NCI-H1694 (cell line): ENCODE measurements at regions not wholly inside any gene's neighbourhood (a gene's known extent, or its start where the extent isn't known, plus 50 kb on each side); places are given as distances from the start of the nearest gene placed in this dataset.

Experiments used
- DNase-seq: peaks from one replicate; lab custom pipeline; 2025; lab: John Stamatoyannopoulos, UW

DNA sequence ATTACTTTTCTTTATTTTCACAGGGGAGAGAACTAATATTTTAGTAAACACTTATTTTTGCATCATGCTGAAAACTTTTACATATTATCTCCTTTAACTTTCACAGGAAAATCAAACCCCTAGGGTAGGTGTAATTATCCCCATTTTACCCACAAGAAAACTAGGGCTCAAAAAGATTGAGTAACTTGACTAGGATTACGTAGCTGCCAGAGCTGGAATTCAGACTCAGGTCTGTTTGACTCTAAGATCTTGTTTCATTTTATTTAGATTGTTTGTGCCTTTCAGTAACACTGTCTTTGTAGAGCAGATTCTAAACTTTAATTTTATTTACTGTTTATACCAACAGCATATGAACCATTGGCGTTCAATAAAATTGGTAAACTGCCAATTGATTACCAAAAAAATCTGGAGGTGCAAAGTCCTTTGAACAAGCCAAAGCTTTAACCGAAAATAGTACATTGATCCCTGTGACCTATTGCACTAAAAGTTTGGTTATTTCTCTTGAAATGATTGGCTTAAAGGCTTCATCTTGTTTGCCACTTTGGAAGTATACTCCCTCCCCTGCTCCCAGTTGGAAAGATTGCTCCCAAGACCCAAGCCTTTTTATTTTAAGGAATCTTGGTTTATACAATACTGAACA, 71.0 kb upstream of the WDR26 start:
- DNase-seq = no peak

DNA sequence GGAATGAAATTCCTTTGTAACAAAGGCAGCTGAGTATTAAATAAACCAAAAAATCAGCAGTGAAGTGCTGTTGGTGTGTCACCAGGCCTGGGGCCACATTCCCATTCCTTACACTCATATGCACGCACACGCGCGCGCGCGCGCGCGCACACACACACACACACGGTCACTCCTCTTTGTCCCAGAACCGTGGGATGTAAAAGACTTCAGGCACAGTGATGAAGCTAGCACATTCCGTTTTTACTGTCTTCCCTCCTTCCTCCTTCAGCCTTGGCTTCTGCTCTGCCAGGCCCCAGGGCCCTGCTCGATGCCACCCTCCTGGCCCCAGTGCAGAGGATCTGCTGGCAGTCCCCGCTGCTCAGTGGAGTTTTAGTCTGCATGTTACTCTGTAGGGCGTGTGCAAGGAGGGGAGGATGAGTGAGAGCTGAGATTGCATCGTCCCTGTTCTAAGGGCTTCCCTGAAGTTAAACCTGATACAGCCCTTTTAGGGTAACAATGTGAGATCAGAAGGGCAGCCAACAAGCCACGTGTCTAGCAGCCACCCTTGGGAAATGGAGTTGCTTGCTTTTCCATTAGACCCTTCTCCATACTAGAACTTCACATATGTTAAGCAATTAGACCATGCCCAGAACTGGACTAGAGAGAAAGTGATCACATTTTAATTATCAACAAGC, 71.7 kb upstream of the WDR26 start:
- DNase-seq = no peak

- DNase-seq = no peak
Observed at GRCh38 chr1:224507771-224508523, 73.3 kb upstream of the WDR26 start.

DNA sequence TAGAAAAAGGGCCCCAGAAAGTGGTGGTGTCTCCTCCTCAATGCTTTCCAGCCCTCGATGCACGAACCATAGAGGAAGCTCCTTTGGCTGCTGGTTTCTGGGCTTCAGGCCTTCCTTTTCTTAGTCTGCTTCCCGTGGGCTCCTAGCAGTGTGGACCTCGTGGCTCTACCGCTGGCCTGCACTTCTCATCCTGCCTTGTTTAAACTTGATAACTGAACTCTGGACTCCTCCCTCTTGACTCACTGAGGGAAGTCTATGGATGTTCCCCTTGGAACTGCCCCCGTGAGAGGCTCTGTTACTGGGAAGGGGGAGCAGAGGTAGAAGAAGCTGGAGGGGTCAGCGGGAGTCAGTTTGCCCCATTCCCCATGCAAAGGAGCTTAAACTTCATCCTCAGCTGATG, 75.3 kb upstream of the WDR26 start:
- DNase-seq = no peak

DNA sequence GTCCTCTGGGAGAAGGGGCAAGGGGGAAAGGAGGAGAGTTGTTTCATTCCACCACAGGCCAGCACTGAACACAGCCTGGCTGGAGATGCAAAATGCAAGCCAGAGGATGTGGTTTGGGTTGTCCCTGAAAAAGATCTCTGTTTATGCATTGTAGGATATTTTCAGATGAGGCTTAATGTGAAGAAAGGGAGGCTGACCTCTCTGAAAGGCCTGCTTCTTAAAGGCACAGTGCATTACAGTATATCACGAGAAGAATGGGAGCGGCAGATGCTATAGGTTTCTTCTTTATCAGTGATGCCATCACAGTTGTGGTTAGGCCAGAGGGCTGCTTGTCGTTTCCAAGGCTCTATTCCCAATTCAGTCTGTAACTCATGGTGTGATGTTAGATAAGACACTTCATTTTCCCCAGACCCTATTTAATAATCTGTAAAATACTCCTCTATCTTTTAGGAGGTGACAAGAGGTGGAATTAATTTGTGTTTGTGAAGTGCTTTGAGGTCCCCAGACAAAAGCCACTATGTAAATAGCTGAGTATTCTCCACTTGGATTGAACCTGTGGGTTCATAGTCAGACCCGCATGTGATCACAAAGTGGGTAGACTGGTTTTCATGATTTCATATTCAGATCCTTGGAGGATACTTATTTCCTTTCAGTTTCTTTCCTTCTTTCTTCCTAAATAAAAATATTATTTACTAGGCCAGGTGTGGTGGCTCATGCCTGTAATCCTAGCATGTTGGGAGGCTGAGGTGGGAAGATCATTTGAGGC, 76.5 kb upstream of the WDR26 start:
- no peak for DNase-seq

DNA sequence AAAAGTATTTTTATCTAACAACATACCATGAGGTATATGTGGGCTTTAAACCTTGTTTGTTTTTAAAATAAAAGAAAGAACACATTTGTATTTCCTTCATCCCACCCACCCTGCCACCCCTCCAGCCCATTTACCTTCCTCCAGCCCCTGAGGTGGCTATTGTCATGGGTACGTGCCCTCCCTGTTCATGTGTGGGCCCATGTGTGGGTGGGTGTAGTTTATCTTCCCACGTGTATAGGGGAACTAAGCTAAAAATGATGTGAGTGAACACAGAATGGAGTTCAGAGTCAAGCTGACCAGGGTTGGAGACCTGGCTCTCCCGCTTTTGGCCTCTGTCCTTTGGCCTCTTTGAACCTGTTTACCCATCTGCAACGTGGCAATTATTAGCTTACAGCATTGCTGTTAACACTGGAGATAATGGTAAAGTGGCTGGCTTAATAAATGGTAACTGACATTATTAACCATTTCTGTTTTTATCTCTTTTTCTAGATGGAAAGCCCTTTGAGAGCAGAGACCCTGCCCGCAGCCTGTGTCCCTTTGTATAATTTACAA, 78.1 kb upstream of the WDR26 start:
- no peak for DNase-seq

GRCh38 chr1:224513383-224513782, 78.8 kb upstream of the WDR26 start:
- DNase-seq = no peak

- DNase-seq = peak; percentile 85
Observed at GRCh38 chr1:224513787-224514209, 79.2 kb upstream of the WDR26 start.

- peak; percentile 55 for DNase-seq
Observed at GRCh38 chr1:224517171-224517570, 82.6 kb upstream of the WDR26 start.

DNA sequence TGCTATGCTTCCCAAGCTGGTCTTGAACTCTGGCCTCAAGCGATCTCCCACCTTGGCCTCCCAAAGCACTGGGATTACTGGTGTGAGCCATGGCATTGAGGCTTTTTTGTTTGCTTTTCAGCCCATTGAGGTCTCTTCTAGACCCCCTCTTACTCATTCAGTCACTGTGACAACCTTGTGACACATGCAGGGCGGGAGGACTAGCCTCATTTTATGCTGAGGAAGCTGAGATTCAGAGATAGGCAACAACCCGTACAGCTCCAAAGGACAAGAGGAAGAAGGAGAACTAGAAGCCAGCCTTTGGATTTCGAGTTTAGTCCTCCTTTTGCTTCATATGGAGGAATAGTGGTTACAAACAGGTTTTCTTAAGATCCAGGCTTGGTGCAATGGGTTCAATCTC, 83.9 kb upstream of the WDR26 start:
- DNase-seq = no peak

DNA sequence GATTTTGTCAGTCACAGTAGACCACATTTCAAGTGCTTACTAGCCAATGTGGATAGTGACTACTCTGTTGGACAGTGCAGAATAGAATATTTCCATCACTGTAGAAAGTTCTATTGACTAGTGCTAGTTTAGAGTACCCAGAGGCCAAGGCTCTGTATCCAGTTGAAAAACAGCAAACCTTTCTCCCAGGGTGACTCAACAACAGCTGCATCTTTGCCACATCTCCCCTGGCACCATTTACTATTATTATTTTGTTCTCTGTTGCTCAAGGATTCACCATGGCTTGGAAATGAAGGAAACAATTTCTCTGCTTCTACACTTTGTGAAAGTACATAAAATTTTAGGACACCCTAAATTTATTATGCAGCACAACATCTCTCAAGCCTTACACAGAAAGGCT, 85.3 kb upstream of the WDR26 start:
- DNase-seq = no peak

DNA sequence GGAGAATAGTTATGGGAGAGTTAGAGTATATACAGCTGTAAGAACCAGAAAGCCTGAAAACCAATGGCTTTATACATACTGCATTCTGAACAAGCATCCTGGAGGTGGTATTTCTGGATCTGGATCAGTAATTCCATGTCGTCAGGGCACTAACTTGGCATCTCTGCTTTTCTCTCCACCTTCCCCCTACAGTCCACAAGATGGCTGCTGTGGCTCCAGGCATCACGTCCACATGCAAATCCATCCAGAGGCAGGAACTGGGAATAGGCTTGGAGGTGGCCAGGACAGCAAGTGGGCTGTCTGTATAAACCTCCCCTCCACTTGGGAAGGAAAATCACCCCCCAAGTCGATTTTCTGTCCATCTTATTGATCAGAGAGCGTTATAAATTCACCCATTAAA, 86.2 kb upstream of the WDR26 start:
- no peak for DNase-seq

DNA sequence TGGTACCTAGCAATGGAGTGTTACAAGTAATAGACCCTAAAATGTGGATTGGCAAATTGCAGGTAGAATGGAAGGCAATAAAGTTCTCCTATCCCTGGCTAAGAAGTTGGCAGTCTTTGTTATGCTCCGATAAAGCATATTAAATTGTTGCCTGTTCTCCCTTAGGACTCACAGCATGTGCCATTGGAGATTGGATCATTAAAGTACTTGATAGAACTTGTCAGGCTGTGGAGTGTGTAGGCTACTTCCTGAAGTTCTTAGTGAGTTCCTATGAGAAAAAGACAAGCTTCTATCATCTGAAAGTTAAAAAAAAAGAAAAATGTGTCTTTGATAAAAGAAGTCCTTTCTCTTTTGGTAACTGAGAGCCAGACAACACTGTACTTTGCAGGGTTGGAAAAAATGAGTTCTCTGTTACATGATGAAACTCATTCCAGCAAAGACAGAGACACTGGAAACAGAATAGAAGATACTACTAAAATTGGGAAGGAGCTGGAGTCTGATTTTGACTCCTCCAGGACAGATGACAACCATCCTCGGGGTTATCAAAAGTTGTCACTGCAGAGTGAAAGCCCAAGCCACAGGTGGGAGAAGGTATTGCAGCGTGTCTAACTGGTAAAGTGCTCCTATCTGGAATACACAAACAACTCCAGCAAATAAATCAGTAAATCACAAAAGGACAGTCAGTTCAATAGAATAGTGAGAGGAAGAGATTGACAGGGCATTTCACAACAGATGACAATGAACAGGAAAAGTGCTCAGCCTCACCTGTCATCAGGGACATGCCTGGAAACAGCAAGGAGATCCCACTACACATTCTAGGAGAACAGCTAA, 87.5 kb upstream of the WDR26 start:
- no peak for DNase-seq

DNA sequence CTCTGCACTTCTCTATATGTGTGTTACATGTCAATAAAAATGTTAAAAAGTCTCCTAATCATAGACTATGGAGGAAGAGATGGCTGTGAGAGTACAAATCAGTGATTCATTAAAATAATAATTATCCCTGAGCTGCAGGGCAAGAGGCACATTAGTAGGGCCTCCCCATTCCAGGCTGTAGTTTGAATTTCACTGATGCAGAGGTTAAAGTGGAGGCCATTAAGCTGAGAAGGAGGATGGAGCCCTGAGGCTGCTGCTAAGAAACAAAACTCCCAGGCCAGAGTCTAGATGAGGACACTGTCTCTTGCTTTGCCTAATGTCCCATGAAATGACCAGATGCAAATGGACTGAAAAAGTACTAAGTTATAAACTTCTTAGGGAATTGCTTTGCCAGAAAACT, 89.1 kb upstream of the WDR26 start:
- no peak for DNase-seq

DNA sequence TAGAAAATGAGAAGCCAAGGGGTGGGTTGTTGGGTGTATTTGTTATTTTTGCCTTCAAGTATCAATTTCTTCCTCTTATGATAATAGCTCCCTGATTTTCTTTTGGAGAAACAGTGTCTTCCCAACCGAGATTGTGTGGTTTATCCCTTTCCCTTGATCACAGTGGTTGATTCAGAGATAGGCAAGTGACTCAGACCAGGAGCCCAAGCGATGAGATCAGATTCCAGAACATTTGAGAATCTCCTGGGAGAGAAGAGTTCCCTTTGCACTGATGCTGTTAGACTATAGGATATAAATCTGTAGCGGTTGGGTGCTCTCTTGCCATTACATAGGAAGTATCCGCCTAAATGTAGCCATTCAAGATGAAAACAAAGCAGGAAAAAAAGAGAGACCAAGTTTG, 90.1 kb upstream of the WDR26 start:
- DNase-seq = no peak

GRCh38 chr1:224525411-224526040, 90.6 kb upstream of the CNIH3 start:
- no peak for DNase-seq

GRCh38 chr1:224526771-224527170, 89.3 kb upstream of the CNIH3 start:
- DNase-seq = peak; percentile 69

DNA sequence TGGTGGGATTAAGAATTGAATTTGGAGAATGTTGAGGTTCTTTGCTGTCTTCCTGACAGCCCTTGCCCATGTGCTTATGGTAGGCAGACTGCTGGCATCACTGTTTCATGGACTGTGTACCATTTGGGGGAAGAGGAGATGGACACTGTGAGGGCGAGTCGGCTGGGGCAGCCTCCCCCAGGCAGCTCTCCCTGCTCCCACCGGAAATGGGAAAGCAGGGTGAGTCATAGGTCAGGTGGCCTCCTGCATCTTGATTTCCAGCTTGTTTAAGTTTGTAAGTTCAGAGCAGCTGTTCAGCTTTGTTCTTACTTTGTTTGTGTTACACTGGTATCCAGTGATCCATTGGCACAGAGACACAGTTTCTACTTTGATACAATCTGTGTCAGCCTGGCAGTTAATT, 87.2 kb upstream of the CNIH3 start:
- DNase-seq = peak; percentile 31

- no peak for DNase-seq
Observed at GRCh38 chr1:224529844-224530243, 86.3 kb upstream of the CNIH3 start.

GRCh38 chr1:224533517-224533916, 82.6 kb upstream of the CNIH3 start:
- DNase-seq = no peak

DNA sequence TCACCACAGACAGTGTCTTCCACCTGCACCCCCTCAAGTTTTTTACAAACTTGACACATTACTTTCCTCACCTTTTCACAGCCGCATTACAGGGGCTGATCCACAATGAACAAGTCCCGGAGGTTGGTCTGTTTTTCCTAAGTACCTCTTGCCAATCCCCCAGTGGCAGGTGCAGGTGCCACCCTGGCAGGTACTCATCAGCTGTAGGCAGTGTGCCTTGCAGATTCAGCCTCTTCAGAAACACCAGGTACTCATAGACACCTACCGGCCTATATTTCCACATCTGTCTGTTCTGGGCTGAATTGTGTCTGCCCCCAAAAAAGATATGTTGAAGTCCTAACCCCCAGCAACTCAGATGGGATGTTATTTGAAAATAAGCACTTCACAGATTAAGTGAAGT, 81.4 kb upstream of the CNIH3 start:
- DNase-seq = no peak
